ENCODE measurements at regions not wholly inside any gene's neighbourhood (a gene's known extent, or its start where the extent isn't known, plus 50 kb on each side); places are given as distances from the start of the nearest gene placed in this dataset. TPM values are rescaled to one million over a fixed set of nuclear protein-coding genes. Genes with fewer than 3 reads are reported as not detected.

DNA sequence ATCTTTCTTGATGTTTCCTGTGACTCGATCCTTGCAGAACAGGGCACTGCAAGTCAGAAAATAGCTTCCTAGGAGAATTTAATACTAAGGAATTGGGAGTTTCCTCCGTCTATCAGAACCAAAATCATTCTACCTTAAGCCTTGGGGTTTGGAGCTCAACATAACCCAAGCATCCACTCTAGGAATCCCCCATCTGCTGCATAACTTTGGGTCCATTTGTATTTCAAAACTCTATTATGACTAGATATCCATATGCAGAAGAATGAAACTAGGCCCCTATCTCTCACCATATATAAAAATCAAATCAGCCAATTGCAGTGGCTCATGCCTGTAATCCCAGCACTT, 61.7 kb upstream of the AKAP13 start:
- no peak overlapping the region for H3K27ac ChIP-seq (ENCODE audit: low read depth, low read length)
- no peaks in the 10 kb centered on the region for H3K4me1 ChIP-seq (ENCODE audit: control insufficient read depth in 3 of 3, insufficient read depth in 3 of 3, low read length in 3 of 3)
- H3K27me3 ChIP-seq (ENCODE audit: control insufficient read depth in 3 of 3, insufficient read depth in 3 of 3, low read length in 3 of 3): no peaks in the 10 kb centered on the region
- peaks cover 0 to 3% (median 0%) of the 10 kb centered on the region in 3 donors for H3K9me3 ChIP-seq (ENCODE audit: control insufficient read depth in 3 of 3, low read length in 3 of 3)
- no peak overlapping the region for H3K4me3 ChIP-seq (ENCODE audit: low read length in 3 of 3)
- no peaks in the 10 kb centered on the region for H3K36me3 ChIP-seq (ENCODE audit: control insufficient read depth in 3 of 3, insufficient read depth in 3 of 3, low read length in 3 of 3)
- no peak overlapping the region for H3K9ac ChIP-seq (ENCODE audit: low read depth in 1 of 3, low read length in 3 of 3)

DNA sequence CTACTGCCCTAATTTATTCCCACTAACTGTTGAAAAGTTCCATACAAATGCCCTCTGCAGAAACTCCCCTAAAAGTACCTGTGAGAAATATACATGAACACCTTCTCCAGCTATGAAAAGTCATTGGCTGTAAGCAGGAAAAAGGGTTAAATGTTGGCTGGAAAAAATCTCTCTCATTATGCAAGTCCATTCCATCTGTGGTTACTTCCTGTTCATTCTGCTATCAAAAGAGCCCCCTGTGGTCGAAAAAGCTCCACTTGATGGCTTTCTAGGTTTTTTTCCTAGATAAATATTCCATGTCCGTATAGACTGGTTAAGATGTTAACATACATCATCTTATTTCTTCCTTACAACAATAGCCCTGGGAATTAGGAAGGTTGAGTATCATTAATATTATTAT, 56.2 kb upstream of the AKAP13 start:
- H3K9me3 ChIP-seq (ENCODE audit: control insufficient read depth in 3 of 3, low read length in 3 of 3): peaks cover 0 to 3% (median 0%) of the 10 kb centered on the region in 3 donors
- no peaks in the 10 kb centered on the region for H3K27me3 ChIP-seq (ENCODE audit: control insufficient read depth in 3 of 3, insufficient read depth in 3 of 3, low read length in 3 of 3)
- no peaks in the 10 kb centered on the region for H3K36me3 ChIP-seq (ENCODE audit: control insufficient read depth in 3 of 3, insufficient read depth in 3 of 3, low read length in 3 of 3)
- H3K4me1 ChIP-seq (ENCODE audit: control insufficient read depth in 3 of 3, insufficient read depth in 3 of 3, low read length in 3 of 3): no peaks in the 10 kb centered on the region
- H3K9ac ChIP-seq (ENCODE audit: low read depth in 1 of 3, low read length in 3 of 3): no peak overlapping the region
- H3K4me3 ChIP-seq (ENCODE audit: low read length in 3 of 3): no peak overlapping the region
- no peak overlapping the region for H3K27ac ChIP-seq (ENCODE audit: low read depth, low read length)

DNA sequence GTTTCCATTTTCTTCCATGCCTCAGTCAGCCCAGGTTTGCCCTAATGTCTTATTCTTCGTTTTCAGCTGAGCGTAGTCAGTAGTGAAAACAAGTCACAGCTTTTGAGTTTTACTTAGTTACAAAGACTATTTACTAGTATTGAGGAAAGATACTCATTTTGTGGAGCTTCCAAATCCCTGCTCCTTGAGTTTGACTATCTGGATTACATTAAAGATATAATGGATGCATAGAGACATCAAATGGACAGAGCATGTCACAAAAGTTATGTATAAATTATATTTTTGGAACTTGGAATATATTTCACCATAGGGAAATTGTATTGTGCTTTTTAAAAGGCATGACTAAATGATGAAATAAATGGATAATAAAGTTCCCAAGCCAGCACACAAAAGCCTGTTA, 54.6 kb upstream of the AKAP13 start:
- Histone ChIP-seq H3K9ac (ENCODE audit: low read depth in 1 of 3, low read length in 3 of 3) (no peak overlapping the region), H3K9me3 (ENCODE audit: control insufficient read depth in 3 of 3, low read length in 3 of 3) (peaks cover 0 to 3% (median 0%) of the 10 kb centered on the region in 3 donors), H3K36me3 (ENCODE audit: control insufficient read depth in 3 of 3, insufficient read depth in 3 of 3, low read length in 3 of 3) (no peaks in the 10 kb centered on the region), H3K27ac (ENCODE audit: low read depth, low read length) (no peak overlapping the region), H3K27me3 (ENCODE audit: control insufficient read depth in 3 of 3, insufficient read depth in 3 of 3, low read length in 3 of 3) (no peaks in the 10 kb centered on the region), H3K4me1 (ENCODE audit: control insufficient read depth in 3 of 3, insufficient read depth in 3 of 3, low read length in 3 of 3) (peaks cover 8 to 11% (median 10%) of the 10 kb centered on the region in 3 donors), H3K4me3 (ENCODE audit: low read length in 3 of 3) (no peak overlapping the region)

DNA sequence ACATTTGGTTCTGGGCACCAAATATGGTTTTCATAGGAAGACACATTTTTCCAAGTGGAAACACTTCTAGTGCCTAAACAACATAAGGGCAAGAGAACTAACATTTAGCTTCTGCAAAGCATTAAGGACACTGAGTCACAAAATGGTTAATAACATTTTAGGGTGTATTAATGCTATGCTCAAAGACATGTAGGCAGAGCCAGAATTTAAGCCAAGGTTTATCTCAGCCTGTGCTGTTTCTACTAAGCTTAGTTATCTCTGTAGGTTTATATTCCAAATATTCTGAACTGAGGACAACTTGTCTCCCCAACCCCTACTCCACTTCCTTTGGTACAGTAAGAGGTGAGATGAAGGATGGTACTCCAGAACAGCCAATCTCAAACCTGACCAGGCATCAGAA, 54.1 kb upstream of the AKAP13 start:
- no peak overlapping the region for H3K27ac ChIP-seq (ENCODE audit: low read depth, low read length)
- no peak overlapping the region for H3K9ac ChIP-seq (ENCODE audit: low read depth in 1 of 3, low read length in 3 of 3)
- no peaks in the 10 kb centered on the region for H3K27me3 ChIP-seq (ENCODE audit: control insufficient read depth in 3 of 3, insufficient read depth in 3 of 3, low read length in 3 of 3)
- peaks cover 11 to 15% (median 14%) of the 10 kb centered on the region in 3 donors for H3K4me1 ChIP-seq (ENCODE audit: control insufficient read depth in 3 of 3, insufficient read depth in 3 of 3, low read length in 3 of 3)
- H3K4me3 ChIP-seq (ENCODE audit: low read length in 3 of 3): no peak overlapping the region
- peaks cover 0 to 3% (median 0%) of the 10 kb centered on the region in 3 donors for H3K9me3 ChIP-seq (ENCODE audit: control insufficient read depth in 3 of 3, low read length in 3 of 3)
- no peaks in the 10 kb centered on the region for H3K36me3 ChIP-seq (ENCODE audit: control insufficient read depth in 3 of 3, insufficient read depth in 3 of 3, low read length in 3 of 3)

DNA sequence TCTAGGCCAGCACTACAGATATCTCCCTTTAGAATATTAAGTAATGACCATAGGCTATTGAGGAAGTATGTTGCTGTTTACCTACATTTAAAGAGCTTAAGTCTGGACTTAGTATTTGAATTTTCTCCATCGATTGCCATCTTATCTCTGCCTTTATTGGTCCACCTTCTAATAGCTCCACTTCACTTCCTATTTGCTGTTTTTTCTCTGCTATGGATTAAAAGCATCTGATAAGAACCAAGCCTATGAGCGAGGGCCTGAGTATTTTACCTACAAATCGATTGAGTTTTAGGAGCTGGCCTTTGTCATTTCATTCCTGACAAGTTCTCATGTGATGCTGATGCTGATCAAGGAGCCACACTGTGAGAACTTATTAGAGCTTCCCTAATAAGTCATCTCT, 52.6 kb upstream of the AKAP13 start:
- Histone ChIP-seq H3K4me3 (ENCODE audit: low read length in 3 of 3) (no peak overlapping the region), H3K4me1 (ENCODE audit: control insufficient read depth in 3 of 3, insufficient read depth in 3 of 3, low read length in 3 of 3) (peaks cover 15 to 21% (median 20%) of the 10 kb centered on the region in 3 donors), H3K27me3 (ENCODE audit: control insufficient read depth in 3 of 3, insufficient read depth in 3 of 3, low read length in 3 of 3) (no peaks in the 10 kb centered on the region), H3K9me3 (ENCODE audit: control insufficient read depth in 3 of 3, low read length in 3 of 3) (peaks cover 0 to 3% (median 0%) of the 10 kb centered on the region in 3 donors), H3K27ac (ENCODE audit: low read depth, low read length) (no peak overlapping the region), H3K36me3 (ENCODE audit: control insufficient read depth in 3 of 3, insufficient read depth in 3 of 3, low read length in 3 of 3) (no peaks in the 10 kb centered on the region), H3K9ac (ENCODE audit: low read depth in 1 of 3, low read length in 3 of 3) (no peak overlapping the region)

DNA sequence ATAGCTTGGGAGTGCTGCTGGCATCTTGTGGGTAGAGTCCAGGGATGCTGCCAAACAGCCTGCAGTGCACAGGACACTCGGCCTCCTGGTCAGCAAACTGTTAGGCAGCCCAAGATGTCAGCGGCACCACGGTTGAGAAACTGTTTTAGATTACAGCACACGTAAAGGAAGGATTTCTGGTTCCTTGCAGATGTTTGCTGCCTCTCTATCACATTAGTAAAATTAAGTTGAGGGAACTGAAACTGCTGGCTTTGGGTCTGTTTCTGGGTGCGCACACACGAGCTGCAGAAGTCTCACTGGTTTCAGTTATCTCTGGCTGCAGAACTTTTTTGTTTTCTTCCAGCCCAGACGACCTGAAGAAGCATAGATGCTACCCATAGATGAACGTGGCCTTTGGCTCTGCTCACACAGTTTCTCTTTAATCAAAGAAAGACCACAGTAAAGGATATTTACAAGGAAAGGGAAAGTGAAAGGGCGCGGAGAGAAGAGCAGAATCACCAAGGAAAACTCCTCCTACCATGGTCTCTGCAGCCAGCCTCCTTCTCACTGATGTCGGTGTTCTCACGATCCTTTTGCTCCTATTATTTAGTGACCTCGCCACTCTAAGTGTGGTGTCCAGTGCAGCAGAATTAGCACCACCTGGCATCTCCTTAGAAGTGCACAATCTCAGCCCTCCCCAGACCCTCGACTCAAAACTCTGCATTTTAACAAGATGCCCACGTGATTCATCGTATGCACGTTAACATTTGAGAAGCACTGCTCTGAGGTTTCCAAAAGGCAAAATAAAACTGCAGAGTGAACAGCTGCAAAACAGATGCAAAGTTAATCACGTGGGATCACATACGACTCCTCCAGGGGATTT, 50.6 kb upstream of the AKAP13 start:
- no peaks in the 10 kb centered on the region for H3K9me3 ChIP-seq (ENCODE audit: control insufficient read depth in 3 of 3, low read length in 3 of 3)
- no peaks in the 10 kb centered on the region for H3K27me3 ChIP-seq (ENCODE audit: control insufficient read depth in 3 of 3, insufficient read depth in 3 of 3, low read length in 3 of 3)
- peak overlapping the region in 2 of 3 donors; percentile 23 to 72 for H3K9ac ChIP-seq (ENCODE audit: low read depth in 1 of 3, low read length in 3 of 3)
- H3K27ac ChIP-seq (ENCODE audit: low read depth, low read length): peak overlapping the region; percentile 56
- H3K4me1 ChIP-seq (ENCODE audit: control insufficient read depth in 3 of 3, insufficient read depth in 3 of 3, low read length in 3 of 3): peaks cover 15 to 21% (median 20%) of the 10 kb centered on the region in 3 donors
- peak overlapping the region; percentile 66 to 72 (median 67) for H3K4me3 ChIP-seq (ENCODE audit: low read length in 3 of 3)
- H3K36me3 ChIP-seq (ENCODE audit: control insufficient read depth in 3 of 3, insufficient read depth in 3 of 3, low read length in 3 of 3): no peaks in the 10 kb centered on the region

Small RNA genes lying in the stretch of these regions (small RNA-seq; reads per million reads assigned to genes)
- not detected for gene RN7SL428P
